Gastroesophageal sphincter (tissue), 3 donors: ENCODE measurements at regions not wholly inside any gene's neighbourhood (a gene's known extent, or its start where the extent isn't known, plus 50 kb on each side); places are given as distances from the start of the nearest gene placed in this dataset.

ENCODE experiments used
- EP300 ChIP-seq: sonication (generic); formaldehyde crosslinking; IDR thresholded peaks from one replicate; pipeline ENCODE4 v1.6.1; 2017; ENCODE audit warnings: antibody characterized with exemption, mild to moderate bottlenecking
- POLR2A ChIP-seq, 2 donors: fragments of 450-650 bp; IDR thresholded peaks; one replicate each; pipeline ENCODE4 v1.6.1; 2017; ENCODE audit warnings: antibody characterized with exemption in 2 of 2, mild to moderate bottlenecking in 2 of 2, moderate library complexity in 1 of 2
- TF ChIP-seq, protein P1 (sequence below), 4 experiments: fragments of 200-600 bp in 2 of 4; fragments of 450-650 bp in 2 of 4; sonication (generic) in 1 of 4; IDR thresholded peaks; one replicate each; pipeline ENCODE4 v1.5.1; 2017 to 2019; ENCODE audit warnings: antibody characterized with exemption in 4 of 4, mild to moderate bottlenecking in 2 of 4, moderate library complexity in 2 of 4

DNA sequence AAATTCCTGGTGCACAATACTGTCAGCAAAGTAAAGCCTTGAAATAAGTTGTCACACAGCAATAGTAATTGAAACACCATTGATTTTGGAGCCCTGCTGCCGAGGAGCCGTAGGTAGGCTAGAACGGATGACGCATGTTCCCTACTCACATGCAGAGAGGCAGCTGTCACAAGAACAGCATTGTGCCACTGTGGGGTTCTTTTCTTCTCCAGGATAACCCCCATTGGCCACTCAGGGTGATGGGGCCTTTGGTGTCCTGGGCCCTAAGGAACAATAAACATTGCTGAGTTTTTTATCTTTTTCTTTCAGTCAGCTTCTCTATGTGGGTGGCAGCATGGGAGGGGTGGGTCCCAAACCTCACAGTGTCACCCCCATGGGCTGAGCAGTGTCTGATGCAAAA is 542.3 kb downstream of the BCOR start:
- TF ChIP-seq, protein P1, sequence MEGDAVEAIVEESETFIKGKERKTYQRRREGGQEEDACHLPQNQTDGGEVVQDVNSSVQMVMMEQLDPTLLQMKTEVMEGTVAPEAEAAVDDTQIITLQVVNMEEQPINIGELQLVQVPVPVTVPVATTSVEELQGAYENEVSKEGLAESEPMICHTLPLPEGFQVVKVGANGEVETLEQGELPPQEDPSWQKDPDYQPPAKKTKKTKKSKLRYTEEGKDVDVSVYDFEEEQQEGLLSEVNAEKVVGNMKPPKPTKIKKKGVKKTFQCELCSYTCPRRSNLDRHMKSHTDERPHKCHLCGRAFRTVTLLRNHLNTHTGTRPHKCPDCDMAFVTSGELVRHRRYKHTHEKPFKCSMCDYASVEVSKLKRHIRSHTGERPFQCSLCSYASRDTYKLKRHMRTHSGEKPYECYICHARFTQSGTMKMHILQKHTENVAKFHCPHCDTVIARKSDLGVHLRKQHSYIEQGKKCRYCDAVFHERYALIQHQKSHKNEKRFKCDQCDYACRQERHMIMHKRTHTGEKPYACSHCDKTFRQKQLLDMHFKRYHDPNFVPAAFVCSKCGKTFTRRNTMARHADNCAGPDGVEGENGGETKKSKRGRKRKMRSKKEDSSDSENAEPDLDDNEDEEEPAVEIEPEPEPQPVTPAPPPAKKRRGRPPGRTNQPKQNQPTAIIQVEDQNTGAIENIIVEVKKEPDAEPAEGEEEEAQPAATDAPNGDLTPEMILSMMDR (IDR thresholded peaks at IDR 0.05), result no peak
- no peak for TF ChIP-seq EP300
- no peak for TF ChIP-seq POLR2A (IDR thresholded peaks at IDR 0.05)
